ENCODE measurements at regions not wholly inside any gene's neighbourhood (a gene's known extent, or its start where the extent isn't known, plus 50 kb on each side); places are given as distances from the start of the nearest gene placed in this dataset.

DNA sequence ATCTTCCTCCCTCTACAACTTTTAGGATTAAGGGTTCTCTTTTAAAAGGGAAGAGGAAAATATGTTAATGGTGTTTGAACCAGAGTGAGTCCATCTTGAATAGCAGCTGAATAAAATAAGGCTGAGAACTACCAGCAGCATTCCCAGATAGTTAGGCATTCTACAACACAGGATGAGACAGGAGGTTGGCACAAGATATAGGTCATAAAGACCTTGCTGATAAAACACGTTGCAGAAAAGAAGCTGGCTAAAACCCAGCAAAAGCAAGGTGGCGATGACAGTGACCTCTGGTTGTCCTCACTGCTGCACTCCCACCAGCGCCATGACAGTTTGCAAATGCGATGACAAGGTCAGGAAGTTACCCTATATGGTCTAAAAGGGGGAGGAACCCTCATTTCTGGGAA lies 77.8 kb downstream of the PLK2 start:
- Histone ChIP-seq H3K36me3 (ENCODE audit: control insufficient read depth, insufficient read depth, low read length) (no peaks in the 10 kb centered on the region), H3K4me1 (ENCODE audit: control insufficient read depth, insufficient read depth, low read length, poor library complexity, severe bottlenecking) (no peaks in the 10 kb centered on the region), H3K9me3 (ENCODE audit: control insufficient read depth in 2 of 2, low read length in 2 of 2) (peaks cover 13 to 20% of the 10 kb centered on the region in 2 experiments), H3K27me3 (ENCODE audit: control insufficient read depth, insufficient read depth, low read length) (no peaks in the 10 kb centered on the region), H3K27ac (ENCODE audit: insufficient read depth, low read length, poor library complexity, severe bottlenecking) (no peak overlapping the region), H3K4me3 (ENCODE audit: low read depth, low read length) (no peak overlapping the region)
- no peak for DNase-seq
- Mint-ChIP-seq H3K36me3 (no peaks in the 10 kb centered on the region), H3K4me1 (no peaks in the 10 kb centered on the region), H3K27ac (no peak overlapping the region), H3K9me3 (peaks cover 2 to 25% (median 6%) of the 10 kb centered on the region in 7 donors), H3K4me3 (no peak overlapping the region), H3K27me3 (no peaks in the 10 kb centered on the region)
- no peak for ATAC-seq (ENCODE audit: low read depth in 2 of 2)

DNA sequence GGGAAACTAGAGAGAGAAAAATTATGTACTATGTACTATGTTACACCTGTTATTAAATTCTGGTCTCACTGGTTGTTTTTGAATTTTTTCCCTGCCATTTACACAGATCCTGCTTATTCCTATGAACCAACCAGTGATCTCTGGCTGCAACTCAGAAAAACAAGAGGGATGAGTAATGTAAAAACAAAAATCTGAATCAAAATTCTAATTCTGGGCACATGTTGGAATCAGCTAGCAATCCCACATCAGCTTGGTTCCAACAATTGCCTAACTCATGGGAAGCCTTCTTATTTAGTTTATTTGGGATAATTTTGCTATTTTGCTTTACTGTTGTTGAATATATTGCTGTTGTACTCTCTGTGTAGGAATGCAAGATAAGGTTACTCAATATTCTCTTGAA lies 78.3 kb downstream of the PLK2 start:
- H3K27me3 Mint-ChIP-seq, result no peaks in the 10 kb centered on the region
- no peak overlapping the region for H3K4me3 ChIP-seq (ENCODE audit: low read depth, low read length)
- no peaks in the 10 kb centered on the region for H3K27me3 ChIP-seq (ENCODE audit: control insufficient read depth, insufficient read depth, low read length)
- DNase-seq (no peak), ATAC-seq (ENCODE audit: low read depth in 2 of 2) (no peak)
- H3K4me1 Mint-ChIP-seq, result no peaks in the 10 kb centered on the region
- no peak overlapping the region for H3K4me3 Mint-ChIP-seq
- H3K36me3 Mint-ChIP-seq, result no peaks in the 10 kb centered on the region
- no peaks in the 10 kb centered on the region for H3K4me1 ChIP-seq (ENCODE audit: control insufficient read depth, insufficient read depth, low read length, poor library complexity, severe bottlenecking)
- peaks cover 13 to 20% of the 10 kb centered on the region in 2 experiments for H3K9me3 ChIP-seq (ENCODE audit: control insufficient read depth in 2 of 2, low read length in 2 of 2)
- no peak overlapping the region for H3K27ac Mint-ChIP-seq
- no peaks in the 10 kb centered on the region for H3K36me3 ChIP-seq (ENCODE audit: control insufficient read depth, insufficient read depth, low read length)
- peaks cover 2 to 27% (median 6%) of the 10 kb centered on the region in 7 donors for H3K9me3 Mint-ChIP-seq
- H3K27ac ChIP-seq (ENCODE audit: insufficient read depth, low read length, poor library complexity, severe bottlenecking), result no peak overlapping the region

DNA sequence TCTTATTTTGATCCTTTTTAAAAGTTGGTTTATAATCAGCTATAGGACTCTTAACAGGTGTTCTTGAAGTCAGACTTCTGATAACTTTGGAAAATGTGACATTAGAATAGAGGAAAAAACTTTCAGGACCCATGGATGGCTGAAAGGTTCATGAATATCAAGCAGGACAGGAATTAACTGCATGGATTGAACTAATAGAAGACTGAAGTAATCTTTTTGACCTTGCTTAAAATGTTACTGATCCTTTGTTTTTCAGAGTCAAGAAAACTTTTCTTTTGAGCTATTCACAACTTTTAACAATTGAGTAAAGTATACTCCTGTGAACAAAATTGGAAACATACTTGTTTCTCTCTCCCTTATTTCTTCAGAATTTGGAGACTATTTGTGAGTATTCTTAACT lies 79.2 kb downstream of the PLK2 start:
- Mint-ChIP-seq H3K4me1 (no peaks in the 10 kb centered on the region), H3K9me3 (peaks cover 2 to 27% (median 7%) of the 10 kb centered on the region in 7 donors), H3K4me3 (no peak overlapping the region), H3K27ac (no peak overlapping the region), H3K27me3 (no peaks in the 10 kb centered on the region), H3K36me3 (no peaks in the 10 kb centered on the region)
- H3K36me3 ChIP-seq (ENCODE audit: control insufficient read depth, insufficient read depth, low read length), result no peaks in the 10 kb centered on the region
- no peaks in the 10 kb centered on the region for H3K27me3 ChIP-seq (ENCODE audit: control insufficient read depth, insufficient read depth, low read length)
- no peaks in the 10 kb centered on the region for H3K4me1 ChIP-seq (ENCODE audit: control insufficient read depth, insufficient read depth, low read length, poor library complexity, severe bottlenecking)
- DNase-seq (no peak), ATAC-seq (ENCODE audit: low read depth in 2 of 2) (no peak)
- no peak overlapping the region for H3K27ac ChIP-seq (ENCODE audit: insufficient read depth, low read length, poor library complexity, severe bottlenecking)
- no peak overlapping the region for H3K4me3 ChIP-seq (ENCODE audit: low read depth, low read length)
- H3K9me3 ChIP-seq (ENCODE audit: control insufficient read depth in 2 of 2, low read length in 2 of 2), result peaks cover 13 to 20% of the 10 kb centered on the region in 2 experiments

DNA sequence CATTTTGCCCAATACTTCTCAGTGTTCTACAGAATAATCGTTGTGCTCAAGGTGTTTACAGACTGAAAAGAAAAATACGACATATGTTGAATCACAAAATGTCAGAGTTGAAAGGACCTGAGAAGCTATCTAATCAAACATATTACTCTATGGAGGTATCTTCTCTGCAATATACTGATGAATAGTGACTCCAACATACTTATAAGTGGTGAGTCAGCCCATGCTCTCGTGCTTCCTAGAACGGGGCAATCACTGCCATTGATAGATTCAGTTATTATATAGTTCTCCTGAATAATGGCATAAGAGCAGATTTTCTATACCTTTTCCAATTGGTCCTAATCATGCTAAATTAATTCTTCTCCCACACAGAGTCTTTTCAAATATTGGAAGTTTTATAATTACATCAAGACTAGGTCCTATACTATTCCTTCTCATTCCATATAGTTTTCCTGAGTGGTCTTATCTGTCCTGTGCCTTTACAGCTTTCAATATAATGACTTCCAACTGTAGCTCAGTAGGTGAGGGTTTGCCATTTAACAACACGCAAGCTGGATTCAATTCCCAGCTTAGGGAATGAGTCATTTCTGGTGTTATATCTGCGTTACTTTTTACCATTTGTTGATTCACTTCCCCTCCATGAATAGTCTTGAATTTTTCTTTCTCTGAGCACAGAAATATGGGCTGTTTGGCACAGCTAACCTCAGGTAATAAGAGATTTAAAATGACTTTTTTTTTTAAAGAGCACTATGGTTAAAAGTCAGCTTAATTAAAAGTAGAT lies 81.1 kb downstream of the PLK2 start:
- peaks cover 4 to 30% (median 7%) of the 10 kb centered on the region in 7 donors for H3K9me3 Mint-ChIP-seq
- Histone ChIP-seq H3K27me3 (ENCODE audit: control insufficient read depth, insufficient read depth, low read length) (no peaks in the 10 kb centered on the region), H3K36me3 (ENCODE audit: control insufficient read depth, insufficient read depth, low read length) (no peaks in the 10 kb centered on the region), H3K27ac (ENCODE audit: insufficient read depth, low read length, poor library complexity, severe bottlenecking) (no peak overlapping the region), H3K4me3 (ENCODE audit: low read depth, low read length) (no peak overlapping the region), H3K9me3 (ENCODE audit: control insufficient read depth in 2 of 2, low read length in 2 of 2) (peaks cover 13 to 20% of the 10 kb centered on the region in 2 experiments), H3K4me1 (ENCODE audit: control insufficient read depth, insufficient read depth, low read length, poor library complexity, severe bottlenecking) (no peaks in the 10 kb centered on the region)
- H3K4me3 Mint-ChIP-seq, result no peak overlapping the region
- no peak overlapping the region for H3K27ac Mint-ChIP-seq
- ATAC-seq (ENCODE audit: low read depth in 2 of 2) (no peak), DNase-seq (no peak)
- no peaks in the 10 kb centered on the region for H3K4me1 Mint-ChIP-seq
- H3K36me3 Mint-ChIP-seq, result no peaks in the 10 kb centered on the region
- H3K27me3 Mint-ChIP-seq, result no peaks in the 10 kb centered on the region

DNA sequence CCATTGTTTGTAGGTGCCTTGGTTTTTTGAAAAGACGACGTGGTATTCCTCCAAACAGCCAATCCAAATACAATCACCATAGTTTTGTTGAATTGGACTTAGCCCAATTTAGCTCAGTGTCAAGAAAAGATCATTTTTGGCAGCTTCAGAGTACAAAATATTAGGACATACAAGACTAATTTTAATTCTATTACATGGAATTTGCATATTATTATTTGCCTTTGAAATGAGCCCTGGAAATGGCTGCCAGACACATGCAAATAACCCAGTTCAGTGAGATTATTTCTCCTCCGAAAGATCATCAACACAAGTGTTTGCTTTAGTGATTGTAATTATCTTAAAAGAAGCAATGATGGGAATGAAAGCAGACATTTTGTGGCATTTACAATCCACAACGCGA lies 89.3 kb downstream of the PLK2 start:
- DNase-seq (no peak), ATAC-seq (ENCODE audit: low read depth in 2 of 2) (no peak)
- H3K4me3 ChIP-seq (ENCODE audit: low read depth, low read length), result no peak overlapping the region
- no peaks in the 10 kb centered on the region for H3K36me3 Mint-ChIP-seq
- H3K4me3 Mint-ChIP-seq, result no peak overlapping the region
- no peaks in the 10 kb centered on the region for H3K27me3 ChIP-seq (ENCODE audit: control insufficient read depth, insufficient read depth, low read length)
- H3K9me3 Mint-ChIP-seq, result peaks cover 0 to 8% (median 3%) of the 10 kb centered on the region in 7 donors
- no peaks in the 10 kb centered on the region for H3K36me3 ChIP-seq (ENCODE audit: control insufficient read depth, insufficient read depth, low read length)
- no peak overlapping the region for H3K27ac Mint-ChIP-seq
- H3K4me1 ChIP-seq (ENCODE audit: control insufficient read depth, insufficient read depth, low read length, poor library complexity, severe bottlenecking), result no peaks in the 10 kb centered on the region
- no peaks in the 10 kb centered on the region for H3K4me1 Mint-ChIP-seq
- no peaks in the 10 kb centered on the region for H3K27me3 Mint-ChIP-seq
- no peak overlapping the region for H3K27ac ChIP-seq (ENCODE audit: insufficient read depth, low read length, poor library complexity, severe bottlenecking)
- H3K9me3 ChIP-seq (ENCODE audit: control insufficient read depth in 2 of 2, low read length in 2 of 2), result no peaks in the 10 kb centered on the region

DNA sequence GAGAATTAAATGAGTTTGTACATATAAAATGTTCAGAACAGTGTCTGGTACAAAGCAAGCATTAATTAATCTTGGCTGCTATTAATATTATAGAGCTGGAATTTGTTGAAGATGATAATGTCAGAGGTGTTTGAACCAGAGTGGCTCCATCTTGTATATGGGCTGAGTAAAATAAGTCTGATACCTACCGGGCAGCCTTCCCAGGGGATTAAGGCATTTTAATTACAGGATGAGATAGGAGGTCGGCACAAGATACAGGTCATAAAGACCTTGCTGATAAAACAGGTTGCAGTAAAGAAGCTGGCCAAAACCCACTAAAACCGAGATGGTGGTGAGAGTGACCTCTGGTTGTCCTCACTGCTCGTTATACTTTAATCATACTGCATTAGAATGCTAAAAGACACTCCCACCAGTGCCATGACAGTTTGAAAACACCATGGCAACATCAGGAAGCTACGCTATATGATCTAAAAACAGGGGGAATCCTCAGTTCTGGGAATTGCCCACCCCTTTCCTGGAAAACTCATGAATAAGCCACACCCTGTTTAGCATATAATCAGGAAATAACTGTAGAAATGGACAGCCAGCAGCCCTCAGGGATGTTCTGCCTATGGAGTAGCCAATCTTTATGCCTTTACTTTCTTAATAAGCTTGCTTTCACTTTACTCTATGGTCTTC lies 90.2 kb downstream of the PLK2 start:
- DNase-seq (no peak), ATAC-seq (ENCODE audit: low read depth in 2 of 2) (no peak)
- H3K27ac Mint-ChIP-seq, result no peak overlapping the region
- H3K9me3 ChIP-seq (ENCODE audit: control insufficient read depth in 2 of 2, low read length in 2 of 2), result no peaks in the 10 kb centered on the region
- no peaks in the 10 kb centered on the region for H3K27me3 Mint-ChIP-seq
- no peaks in the 10 kb centered on the region for H3K4me1 ChIP-seq (ENCODE audit: control insufficient read depth, insufficient read depth, low read length, poor library complexity, severe bottlenecking)
- H3K36me3 ChIP-seq (ENCODE audit: control insufficient read depth, insufficient read depth, low read length), result no peaks in the 10 kb centered on the region
- H3K27me3 ChIP-seq (ENCODE audit: control insufficient read depth, insufficient read depth, low read length), result no peaks in the 10 kb centered on the region
- peaks cover 0 to 8% (median 0%) of the 10 kb centered on the region in 7 donors for H3K9me3 Mint-ChIP-seq
- H3K4me3 ChIP-seq (ENCODE audit: low read depth, low read length), result no peak overlapping the region
- H3K4me3 Mint-ChIP-seq, result no peak overlapping the region
- H3K4me1 Mint-ChIP-seq, result no peaks in the 10 kb centered on the region
- no peaks in the 10 kb centered on the region for H3K36me3 Mint-ChIP-seq
- no peak overlapping the region for H3K27ac ChIP-seq (ENCODE audit: insufficient read depth, low read length, poor library complexity, severe bottlenecking)

DNA sequence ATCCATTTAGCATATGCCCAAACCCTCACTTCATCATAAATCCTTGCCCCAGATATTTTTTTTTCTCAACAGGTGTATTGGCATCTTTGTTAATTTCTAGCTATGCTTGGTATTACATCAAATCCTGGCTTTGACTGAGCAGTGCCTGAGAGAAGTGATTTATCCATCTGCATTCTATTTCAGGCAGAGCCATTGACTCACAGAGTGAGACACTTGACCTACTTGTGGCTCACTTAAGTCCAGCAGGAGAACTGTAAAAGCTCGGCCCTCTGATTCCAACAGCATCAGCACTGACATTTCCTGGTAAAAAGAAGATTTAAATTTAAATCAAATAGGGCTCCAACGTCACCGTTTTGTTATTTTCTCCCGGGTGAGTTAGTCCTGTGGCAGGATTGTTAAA lies 93.4 kb downstream of the PLK2 start:
- Mint-ChIP-seq H3K4me1 (no peaks in the 10 kb centered on the region), H3K36me3 (no peaks in the 10 kb centered on the region), H3K27ac (no peak overlapping the region), H3K9me3 (peaks cover 0 to 5% (median 0%) of the 10 kb centered on the region in 7 donors), H3K4me3 (no peak overlapping the region), H3K27me3 (no peaks in the 10 kb centered on the region)
- H3K27me3 ChIP-seq (ENCODE audit: control insufficient read depth, insufficient read depth, low read length), result no peaks in the 10 kb centered on the region
- DNase-seq, result no peak
- H3K9me3 ChIP-seq (ENCODE audit: control insufficient read depth in 2 of 2, low read length in 2 of 2), result no peaks in the 10 kb centered on the region
- no peaks in the 10 kb centered on the region for H3K4me1 ChIP-seq (ENCODE audit: control insufficient read depth, insufficient read depth, low read length, poor library complexity, severe bottlenecking)
- no peak for ATAC-seq (ENCODE audit: low read depth in 2 of 2)
- no peak overlapping the region for H3K27ac ChIP-seq (ENCODE audit: insufficient read depth, low read length, poor library complexity, severe bottlenecking)
- no peak overlapping the region for H3K4me3 ChIP-seq (ENCODE audit: low read depth, low read length)
- H3K36me3 ChIP-seq (ENCODE audit: control insufficient read depth, insufficient read depth, low read length), result no peaks in the 10 kb centered on the region

DNA sequence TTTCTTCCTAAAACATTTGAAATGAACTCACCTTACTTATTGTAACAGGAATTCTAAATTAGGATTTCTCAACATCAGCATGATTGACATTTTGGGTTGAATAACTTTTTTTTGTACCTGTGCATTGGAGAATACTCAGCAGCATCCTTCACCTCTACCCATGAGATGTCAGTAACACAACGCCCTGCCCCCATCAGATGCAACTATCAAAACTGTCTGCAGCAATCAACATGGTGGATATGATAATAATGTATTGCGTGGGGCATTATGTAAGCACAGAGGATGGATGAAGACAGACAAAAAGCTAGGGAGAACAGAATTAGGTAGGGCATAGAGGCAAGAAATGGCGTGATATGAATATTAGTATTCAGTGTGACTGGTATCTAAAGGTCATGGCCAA lies 94.1 kb downstream of the PLK2 start:
- DNase-seq (no peak), ATAC-seq (ENCODE audit: low read depth in 2 of 2) (no peak)
- H3K36me3 Mint-ChIP-seq, result no peaks in the 10 kb centered on the region
- no peak overlapping the region for H3K4me3 Mint-ChIP-seq
- no peaks in the 10 kb centered on the region for H3K4me1 Mint-ChIP-seq
- Histone ChIP-seq H3K4me1 (ENCODE audit: control insufficient read depth, insufficient read depth, low read length, poor library complexity, severe bottlenecking) (no peaks in the 10 kb centered on the region), H3K4me3 (ENCODE audit: low read depth, low read length) (no peak overlapping the region), H3K9me3 (ENCODE audit: control insufficient read depth in 2 of 2, low read length in 2 of 2) (no peaks in the 10 kb centered on the region), H3K27ac (ENCODE audit: insufficient read depth, low read length, poor library complexity, severe bottlenecking) (no peak overlapping the region), H3K36me3 (ENCODE audit: control insufficient read depth, insufficient read depth, low read length) (no peaks in the 10 kb centered on the region), H3K27me3 (ENCODE audit: control insufficient read depth, insufficient read depth, low read length) (no peaks in the 10 kb centered on the region)
- no peak overlapping the region for H3K27ac Mint-ChIP-seq
- H3K9me3 Mint-ChIP-seq, result peaks cover 0 to 5% (median 0%) of the 10 kb centered on the region in 7 donors
- H3K27me3 Mint-ChIP-seq, result no peaks in the 10 kb centered on the region

Data from CD4-positive, CD25-positive, alpha-beta regulatory T cell (primary cell).